ENCODE measurements at regions not wholly inside any gene's neighbourhood (a gene's known extent, or its start where the extent isn't known, plus 50 kb on each side); places are given as distances from the start of the nearest gene placed in this dataset.
"Not testable (repeated sequence)": the region's sequence is repeated elsewhere in the genome, so short reads cannot be mapped to it uniquely, and the experiment has no call there.

GRCh38 chr6:102749210-102749971 lies 1355.9 kb downstream of the GRIK2 start:
- H3K4me3 ChIP-seq (ENCODE audit: insufficient read depth, low read depth, low read length): no peak overlapping the region
- H3K36me3 ChIP-seq (ENCODE audit: control insufficient read depth, insufficient read depth, low read length): no peaks in the 10 kb centered on the region
- H3K9me3 ChIP-seq (ENCODE audit: control insufficient read depth, low read length): no peaks in the 10 kb centered on the region
- WGBS, 2 experiments: 93 to 94% methylated on average over 2 of the region's 2 CpGs
- no peak overlapping the region for H3K27ac ChIP-seq (ENCODE audit: insufficient read depth, low read depth, low read length, poor library complexity, severe bottlenecking)
- no peaks in the 10 kb centered on the region for H3K27me3 ChIP-seq (ENCODE audit: control insufficient read depth, insufficient read depth, low read length, poor library complexity, severe bottlenecking)
- no peaks in the 10 kb centered on the region for H3K4me1 ChIP-seq (ENCODE audit: control insufficient read depth, insufficient read depth, low read length)

GRCh38 chr6:102746941-102747340 lies 1353.4 kb downstream of the GRIK2 start:
- H3K27ac ChIP-seq (ENCODE audit: insufficient read depth, low read depth, low read length, poor library complexity, severe bottlenecking): no peak overlapping the region
- WGBS, 2 experiments: 88 to 99% methylated on average over 5 of the region's 5 CpGs

DNA sequence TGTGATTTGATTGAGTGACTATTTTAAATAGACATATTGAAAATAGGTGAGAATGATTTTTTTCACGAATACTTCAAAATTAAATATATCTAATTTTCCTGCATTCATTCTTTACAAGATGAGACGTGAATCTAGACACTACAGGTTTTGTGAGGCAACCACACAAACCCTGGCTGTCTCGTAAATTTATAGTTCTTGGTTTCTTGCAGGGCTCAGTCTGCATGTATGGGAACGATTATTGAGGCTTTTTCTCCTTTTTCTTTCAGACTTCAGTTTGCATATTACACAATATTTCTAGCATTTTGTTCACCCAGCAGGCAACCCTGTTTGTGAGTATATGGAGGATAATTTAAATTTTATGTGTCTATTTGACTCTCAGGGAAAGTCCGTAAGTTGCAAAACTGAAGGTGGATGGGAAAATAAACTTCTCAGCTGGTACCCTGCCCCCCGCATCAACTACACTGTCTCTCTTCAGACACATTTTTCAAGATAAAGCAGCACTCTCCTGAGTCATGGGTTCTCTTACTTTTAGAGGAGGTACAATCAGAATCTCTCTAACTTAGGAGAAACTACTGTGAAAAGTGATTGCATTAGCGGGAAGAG lies 1349.3 kb downstream of the GRIK2 start:
- no peaks in the 10 kb centered on the region for H3K27me3 ChIP-seq (ENCODE audit: control insufficient read depth, insufficient read depth, low read length, poor library complexity, severe bottlenecking)
- 83 to 84% methylated on average over 4 to 7 of the region's 7 CpGs for WGBS, 2 experiments
- H3K9me3 ChIP-seq (ENCODE audit: control insufficient read depth, low read length): no peaks in the 10 kb centered on the region
- H3K4me3 ChIP-seq (ENCODE audit: insufficient read depth, low read depth, low read length): no peak overlapping the region
- peaks cover 4% of the 10 kb centered on the region for H3K4me1 ChIP-seq (ENCODE audit: control insufficient read depth, insufficient read depth, low read length)
- no peak overlapping the region for H3K27ac ChIP-seq (ENCODE audit: insufficient read depth, low read depth, low read length, poor library complexity, severe bottlenecking)
- no peaks in the 10 kb centered on the region for H3K36me3 ChIP-seq (ENCODE audit: control insufficient read depth, insufficient read depth, low read length)

More at GRCh38 chr6:102746941-102747340, 1353.4 kb downstream of the GRIK2 start:
- Histone ChIP-seq H3K27me3 (ENCODE audit: control insufficient read depth, insufficient read depth, low read length, poor library complexity, severe bottlenecking) (no peaks in the 10 kb centered on the region), H3K36me3 (ENCODE audit: control insufficient read depth, insufficient read depth, low read length) (no peaks in the 10 kb centered on the region), H3K4me1 (ENCODE audit: control insufficient read depth, insufficient read depth, low read length) (peaks cover 4% of the 10 kb centered on the region), H3K9me3 (ENCODE audit: control insufficient read depth, low read length) (no peaks in the 10 kb centered on the region), H3K4me3 (ENCODE audit: insufficient read depth, low read depth, low read length) (no peak overlapping the region)

DNA sequence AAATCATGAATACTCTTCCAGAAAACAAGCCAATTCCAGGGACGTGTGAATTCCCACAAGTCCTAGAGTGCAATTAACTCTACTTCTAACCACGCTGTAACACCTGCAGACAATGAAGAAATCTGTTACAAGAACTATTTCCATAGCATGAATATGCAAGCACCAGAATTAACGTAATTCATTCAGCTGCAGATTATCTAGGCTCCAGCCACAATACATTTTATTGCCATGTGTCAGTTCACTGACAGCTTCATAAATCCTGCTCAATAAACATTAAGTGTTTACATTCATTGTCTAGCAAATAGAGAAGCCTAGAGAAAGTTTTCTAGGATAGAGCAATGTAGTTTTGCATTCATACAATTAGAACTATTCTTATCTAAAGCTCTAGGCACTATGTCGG lies 1348.5 kb downstream of the GRIK2 start:
- no peak overlapping the region for H3K4me3 ChIP-seq (ENCODE audit: insufficient read depth, low read depth, low read length)
- peaks cover 4% of the 10 kb centered on the region for H3K4me1 ChIP-seq (ENCODE audit: control insufficient read depth, insufficient read depth, low read length)
- no peaks in the 10 kb centered on the region for H3K9me3 ChIP-seq (ENCODE audit: control insufficient read depth, low read length)
- H3K36me3 ChIP-seq (ENCODE audit: control insufficient read depth, insufficient read depth, low read length): no peaks in the 10 kb centered on the region
- WGBS, 2 experiments: 54 to 62% methylated on average over 4 of the region's 4 CpGs
- H3K27me3 ChIP-seq (ENCODE audit: control insufficient read depth, insufficient read depth, low read length, poor library complexity, severe bottlenecking): no peaks in the 10 kb centered on the region
- no peak overlapping the region for H3K27ac ChIP-seq (ENCODE audit: insufficient read depth, low read depth, low read length, poor library complexity, severe bottlenecking)

DNA sequence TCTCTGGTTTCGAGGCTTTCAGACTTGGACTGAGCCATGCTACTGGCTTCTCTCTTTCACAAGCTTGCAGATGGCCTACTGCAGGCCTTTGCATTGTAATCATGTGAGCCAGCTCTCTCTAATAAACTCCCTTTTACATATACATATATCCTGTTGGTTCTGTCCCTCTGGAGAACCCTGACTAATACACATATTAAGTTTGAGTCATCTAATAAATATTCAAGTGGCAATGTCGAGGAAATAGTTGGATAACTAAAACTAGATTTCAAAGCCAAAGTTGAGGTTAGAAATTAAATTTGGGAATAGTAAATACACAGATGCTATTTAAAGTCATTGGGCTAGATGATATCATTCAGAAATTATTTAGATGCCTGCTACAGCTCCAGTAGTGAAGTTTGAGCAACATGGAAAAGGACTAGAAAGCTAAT lies 1343.4 kb downstream of the GRIK2 start:
- WGBS, 2 experiments: 93 to 97% methylated on average over 2 of the region's 2 CpGs
- H3K4me3 ChIP-seq (ENCODE audit: insufficient read depth, low read depth, low read length): no peak overlapping the region
- H3K27me3 ChIP-seq (ENCODE audit: control insufficient read depth, insufficient read depth, low read length, poor library complexity, severe bottlenecking): no peaks in the 10 kb centered on the region
- no peaks in the 10 kb centered on the region for H3K4me1 ChIP-seq (ENCODE audit: control insufficient read depth, insufficient read depth, low read length)
- no peaks in the 10 kb centered on the region for H3K9me3 ChIP-seq (ENCODE audit: control insufficient read depth, low read length)
- no peak overlapping the region for H3K27ac ChIP-seq (ENCODE audit: insufficient read depth, low read depth, low read length, poor library complexity, severe bottlenecking)
- no peaks in the 10 kb centered on the region for H3K36me3 ChIP-seq (ENCODE audit: control insufficient read depth, insufficient read depth, low read length)

DNA sequence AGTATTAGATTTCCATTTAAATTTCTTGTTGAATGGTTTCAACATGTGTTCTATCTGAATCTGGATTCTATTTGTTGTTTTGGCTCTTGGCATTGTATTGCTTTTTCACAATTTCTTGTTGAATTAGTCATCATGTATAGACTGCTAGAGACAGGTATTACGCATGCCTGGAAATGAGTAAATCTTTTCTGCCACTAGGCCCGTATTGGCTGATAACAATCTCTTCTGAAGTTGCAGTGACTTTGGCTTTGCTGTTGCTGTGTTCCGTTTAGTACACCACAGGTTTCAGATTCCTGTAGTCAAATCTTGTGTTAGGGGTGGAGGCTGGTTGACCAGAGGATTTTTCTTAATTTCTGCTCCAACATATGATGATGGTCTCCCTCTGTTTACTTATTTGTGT lies 1339.4 kb downstream of the GRIK2 start:
- WGBS, 2 experiments: 93 to 96% methylated on average over 3 of the region's 3 CpGs
- H3K9me3 ChIP-seq (ENCODE audit: control insufficient read depth, low read length): no peaks in the 10 kb centered on the region
- H3K4me1 ChIP-seq (ENCODE audit: control insufficient read depth, insufficient read depth, low read length): no peaks in the 10 kb centered on the region
- no peak overlapping the region for H3K27ac ChIP-seq (ENCODE audit: insufficient read depth, low read depth, low read length, poor library complexity, severe bottlenecking)
- H3K27me3 ChIP-seq (ENCODE audit: control insufficient read depth, insufficient read depth, low read length, poor library complexity, severe bottlenecking): no peaks in the 10 kb centered on the region
- H3K36me3 ChIP-seq (ENCODE audit: control insufficient read depth, insufficient read depth, low read length): no peaks in the 10 kb centered on the region
- H3K4me3 ChIP-seq (ENCODE audit: insufficient read depth, low read depth, low read length): no peak overlapping the region

DNA sequence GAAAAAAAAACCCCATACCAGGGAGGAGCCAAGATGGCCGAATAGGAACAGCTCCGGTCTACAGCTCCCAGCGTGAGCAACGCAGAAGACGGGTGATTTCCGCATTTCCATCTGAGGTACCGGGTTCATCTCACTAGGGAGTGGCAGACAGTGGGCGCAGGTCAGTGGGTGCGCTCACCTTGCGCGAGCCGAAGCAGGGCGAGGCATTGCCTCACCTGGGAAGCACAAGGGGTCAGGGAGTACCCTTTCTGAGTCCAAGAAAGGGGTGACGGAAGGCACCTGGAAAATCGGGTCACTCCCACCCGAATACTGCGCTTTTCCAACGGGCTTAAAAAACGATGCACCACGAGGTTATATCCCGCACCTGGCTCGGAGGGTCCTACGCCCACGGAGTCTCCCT lies 1328.6 kb downstream of the GRIK2 start:
- not testable (repeated sequence) for H3K27me3 ChIP-seq (ENCODE audit: control insufficient read depth, insufficient read depth, low read length, poor library complexity, severe bottlenecking); H3K4me1 ChIP-seq (ENCODE audit: control insufficient read depth, insufficient read depth, low read length); H3K9me3 ChIP-seq (ENCODE audit: control insufficient read depth, low read length); H3K4me3 ChIP-seq (ENCODE audit: insufficient read depth, low read depth, low read length); H3K27ac ChIP-seq (ENCODE audit: insufficient read depth, low read depth, low read length, poor library complexity, severe bottlenecking); H3K36me3 ChIP-seq (ENCODE audit: control insufficient read depth, insufficient read depth, low read length)
- WGBS, 2 experiments: 93 to 95% methylated on average over 24 of the region's 24 CpGs

DNA sequence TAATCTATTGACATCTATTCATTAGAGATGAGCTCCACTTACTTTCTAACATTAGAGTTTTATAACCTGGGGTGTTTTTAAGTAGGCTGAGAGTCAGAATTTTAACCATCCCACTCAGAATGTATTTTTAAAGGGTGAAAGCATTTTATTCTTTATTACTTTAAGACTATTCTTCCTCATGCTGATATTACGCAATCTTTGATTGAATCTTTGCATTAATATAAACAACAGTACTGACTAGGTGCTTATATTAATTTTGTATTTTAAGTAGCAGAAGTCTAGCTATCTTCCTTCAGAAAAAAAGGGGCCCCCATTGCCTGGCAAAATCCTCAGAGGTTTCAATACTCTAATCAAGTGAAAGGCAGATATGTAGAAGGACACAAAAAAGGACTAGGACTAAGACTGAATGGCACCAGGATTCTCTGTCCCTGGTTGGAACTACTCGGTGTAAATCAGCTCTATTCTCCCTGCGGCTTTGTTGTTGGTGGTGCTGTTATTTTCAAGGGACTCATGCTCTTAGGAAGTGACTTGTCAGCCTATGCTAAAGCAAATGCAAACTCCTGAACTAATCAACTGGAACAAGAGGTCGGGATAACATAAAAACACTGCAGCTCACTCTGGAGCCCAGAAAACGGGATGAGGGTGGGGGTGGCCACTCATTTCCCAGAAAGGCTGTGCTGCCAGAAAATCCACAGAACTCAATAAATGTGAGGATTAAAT lies 1324.4 kb downstream of the GRIK2 start:
- Histone ChIP-seq H3K9me3 (ENCODE audit: control insufficient read depth, low read length) (no peaks in the 10 kb centered on the region), H3K27me3 (ENCODE audit: control insufficient read depth, insufficient read depth, low read length, poor library complexity, severe bottlenecking) (no peaks in the 10 kb centered on the region), H3K36me3 (ENCODE audit: control insufficient read depth, insufficient read depth, low read length) (no peaks in the 10 kb centered on the region), H3K27ac (ENCODE audit: insufficient read depth, low read depth, low read length, poor library complexity, severe bottlenecking) (peak overlapping the region; percentile 52), H3K4me1 (ENCODE audit: control insufficient read depth, insufficient read depth, low read length) (peaks cover 6% of the 10 kb centered on the region), H3K4me3 (ENCODE audit: insufficient read depth, low read depth, low read length) (no peak overlapping the region)
- 11 to 21% methylated on average over 4 of the region's 5 CpGs for WGBS, 2 experiments

DNA sequence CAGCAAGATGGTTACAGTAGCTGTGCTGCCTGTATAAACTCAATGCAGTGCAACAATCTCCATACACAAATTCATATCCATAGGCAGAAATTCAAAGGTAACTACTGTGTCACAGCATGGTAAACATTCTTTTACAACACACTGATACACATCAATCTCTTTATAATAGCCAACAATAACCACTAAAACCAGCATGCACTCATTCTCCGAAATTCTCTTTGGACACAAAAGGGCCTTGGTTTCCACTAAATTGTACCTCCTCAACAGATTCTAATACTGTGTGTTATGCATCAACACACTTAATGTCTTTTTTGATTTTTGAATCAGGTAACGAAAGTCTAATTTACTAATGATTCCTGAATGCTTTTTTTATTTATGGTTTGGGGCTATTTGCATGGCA lies 1323.7 kb downstream of the GRIK2 start:
- Histone ChIP-seq H3K27ac (ENCODE audit: insufficient read depth, low read depth, low read length, poor library complexity, severe bottlenecking) (no peak overlapping the region), H3K9me3 (ENCODE audit: control insufficient read depth, low read length) (no peaks in the 10 kb centered on the region), H3K27me3 (ENCODE audit: control insufficient read depth, insufficient read depth, low read length, poor library complexity, severe bottlenecking) (no peaks in the 10 kb centered on the region), H3K4me3 (ENCODE audit: insufficient read depth, low read depth, low read length) (no peak overlapping the region), H3K36me3 (ENCODE audit: control insufficient read depth, insufficient read depth, low read length) (no peaks in the 10 kb centered on the region), H3K4me1 (ENCODE audit: control insufficient read depth, insufficient read depth, low read length) (peaks cover 6% of the 10 kb centered on the region)
- WGBS, 2 experiments: 88 to 98% methylated on average over 1 to 2 of the region's 2 CpGs

- H3K4me1 ChIP-seq (ENCODE audit: control insufficient read depth, insufficient read depth, low read length): no peaks in the 10 kb centered on the region
- no peaks in the 10 kb centered on the region for H3K36me3 ChIP-seq (ENCODE audit: control insufficient read depth, insufficient read depth, low read length)
- H3K9me3 ChIP-seq (ENCODE audit: control insufficient read depth, low read length): no peaks in the 10 kb centered on the region
- WGBS, 2 experiments: 91 to 95% methylated on average over 8 of the region's 8 CpGs
- H3K27me3 ChIP-seq (ENCODE audit: control insufficient read depth, insufficient read depth, low read length, poor library complexity, severe bottlenecking): no peaks in the 10 kb centered on the region
- H3K4me3 ChIP-seq (ENCODE audit: insufficient read depth, low read depth, low read length): no peak overlapping the region
- H3K27ac ChIP-seq (ENCODE audit: insufficient read depth, low read depth, low read length, poor library complexity, severe bottlenecking): no peak overlapping the region
Measured at GRCh38 chr6:102701019-102701418, 1307.5 kb downstream of the GRIK2 start.
